ENCODE measurements at regions not wholly inside any gene's neighbourhood (a gene's known extent, or its start where the extent isn't known, plus 50 kb on each side); places are given as distances from the start of the nearest gene placed in this dataset.

- TF ChIP-seq CTCF (IDR thresholded peaks at IDR 0.05; ENCODE audit: low read length) (no peak), EZH2 (IDR thresholded peaks at IDR 0.05; ENCODE audit: borderline replicate concordance, low read length) (no peak)
- Histone ChIP-seq H3K27me3 (ENCODE audit: insufficient read depth, low read length) (no peaks in the 10 kb centered on the region), H3K4me2 (ENCODE audit: low read length) (no peak overlapping the region), H3F3A (ENCODE audit: insufficient read depth, low read length) (no peaks in the 10 kb centered on the region), H4K20me1 (ENCODE audit: insufficient read depth, low read length) (no peaks in the 10 kb centered on the region), H3K79me2 (ENCODE audit: insufficient read depth, low read length) (no peaks in the 10 kb centered on the region), H3K4me1 (ENCODE audit: insufficient read depth, low read length, severe bottlenecking) (no peaks in the 10 kb centered on the region), H3K9me2 (ENCODE audit: low read depth, low read length) (no peaks in the 10 kb centered on the region), H3K9ac (ENCODE audit: low read length) (no peak overlapping the region), H3K36me3 (ENCODE audit: insufficient read depth, low read length) (no peaks in the 10 kb centered on the region), H3K4me3 (ENCODE audit: low read depth, low read length, poor library complexity, severe bottlenecking) (no peak overlapping the region), H3K9me3 (ENCODE audit: low read length) (no peaks in the 10 kb centered on the region), H3K27ac (ENCODE audit: low read depth, low read length, poor library complexity, severe bottlenecking) (no peak overlapping the region), H2AFZ (ENCODE audit: low read length) (no peak overlapping the region)
Measured at GRCh38 chr12:115075552-115076170, 391.7 kb upstream of the TBX3 start.

GRCh38 chr12:115074617-115075016 is 390.6 kb upstream of the TBX3 start:
- Histone ChIP-seq H3K27ac (ENCODE audit: low read depth, low read length, poor library complexity, severe bottlenecking) (no peak overlapping the region), H3K4me2 (ENCODE audit: low read length) (no peak overlapping the region), H4K20me1 (ENCODE audit: insufficient read depth, low read length) (no peaks in the 10 kb centered on the region), H3K9me2 (ENCODE audit: low read depth, low read length) (no peaks in the 10 kb centered on the region), H3K9me3 (ENCODE audit: low read length) (no peaks in the 10 kb centered on the region), H3K79me2 (ENCODE audit: insufficient read depth, low read length) (no peaks in the 10 kb centered on the region), H3K9ac (ENCODE audit: low read length) (no peak overlapping the region), H3K4me3 (ENCODE audit: low read depth, low read length, poor library complexity, severe bottlenecking) (no peak overlapping the region), H2AFZ (ENCODE audit: low read length) (no peak overlapping the region), H3K27me3 (ENCODE audit: insufficient read depth, low read length) (no peaks in the 10 kb centered on the region), H3F3A (ENCODE audit: insufficient read depth, low read length) (no peaks in the 10 kb centered on the region), H3K4me1 (ENCODE audit: insufficient read depth, low read length, severe bottlenecking) (no peaks in the 10 kb centered on the region), H3K36me3 (ENCODE audit: insufficient read depth, low read length) (no peaks in the 10 kb centered on the region)
- TF ChIP-seq CTCF (IDR thresholded peaks at IDR 0.05; ENCODE audit: low read length) = no peak
- no peak for TF ChIP-seq EZH2 (IDR thresholded peaks at IDR 0.05; ENCODE audit: borderline replicate concordance, low read length)

- H3K79me2 ChIP-seq (ENCODE audit: insufficient read depth, low read length) = no peaks in the 10 kb centered on the region
- no peaks in the 10 kb centered on the region for H3K9me3 ChIP-seq (ENCODE audit: low read length)
- H3K4me2 ChIP-seq (ENCODE audit: low read length) = no peak overlapping the region
- no peak for TF ChIP-seq EZH2 (IDR thresholded peaks at IDR 0.05; ENCODE audit: borderline replicate concordance, low read length)
- TF ChIP-seq CTCF (IDR thresholded peaks at IDR 0.05; ENCODE audit: low read length) = no peak
- no peaks in the 10 kb centered on the region for H3K36me3 ChIP-seq (ENCODE audit: insufficient read depth, low read length)
- H3K27me3 ChIP-seq (ENCODE audit: insufficient read depth, low read length) = no peaks in the 10 kb centered on the region
- no peaks in the 10 kb centered on the region for H3K4me1 ChIP-seq (ENCODE audit: insufficient read depth, low read length, severe bottlenecking)
- no peaks in the 10 kb centered on the region for H3F3A ChIP-seq (ENCODE audit: insufficient read depth, low read length)
- no peaks in the 10 kb centered on the region for H3K9me2 ChIP-seq (ENCODE audit: low read depth, low read length)
- H3K9ac ChIP-seq (ENCODE audit: low read length) = no peak overlapping the region
- no peak overlapping the region for H3K27ac ChIP-seq (ENCODE audit: low read depth, low read length, poor library complexity, severe bottlenecking)
- no peaks in the 10 kb centered on the region for H4K20me1 ChIP-seq (ENCODE audit: insufficient read depth, low read length)
- H2AFZ ChIP-seq (ENCODE audit: low read length) = no peak overlapping the region
- no peak overlapping the region for H3K4me3 ChIP-seq (ENCODE audit: low read depth, low read length, poor library complexity, severe bottlenecking)
Measured at GRCh38 chr12:115072712-115073111, 388.7 kb upstream of the TBX3 start.

All from OCI-LY1 (cell line).